K562 (cell line): ENCODE measurements at regions not wholly inside any gene's neighbourhood (a gene's known extent, or its start where the extent isn't known, plus 50 kb on each side); places are given as distances from the start of the nearest gene placed in this dataset.

Source experiments
- ATAC-seq: fragments of 200-7000 bp; cut with Tn5 transposase; 3 replicates; pipeline ENCODE4 v1.9.1; 2020; ENCODE audit warnings: moderate library complexity
- BruUV-seq: library from RNA; stranded (reverse); fragments of 400-500 nt; replicated peaks from 2 replicates; lab custom pipeline; 2021; lab: Mats Ljungman, UMichigan
- CTCF ChIA-PET: fragments of 300-600 bp; formaldehyde crosslinking; extraction: SDS; loops from one replicate; lab custom pipeline; 2021; ENCODE audit warnings: low intra/inter-chr PET ratio; lab: Yijun Ruan, JAX
- POLR2A ChIA-PET: fragments of 300-600, 350-650 bp; sonication (Branson Sonifier 250); formaldehyde crosslinking; extraction: SDS; loops from one replicate; lab custom pipeline; 2021; ENCODE audit warnings: antibody characterized with exemption, inconsistent platforms; lab: Yijun Ruan, JAX
- DNase-seq, 4 experiments: peaks; one replicate each; pipeline versions ENCODE4 v3.0.0 to v3.0.0-alpha.2; 2011 to 2018; ENCODE audit warnings: low spot score in 3 of 4, mixed read lengths in 3 of 4; ENCODE audit errors: extremely low read depth in 1 of 4
- FAIRE-seq: peaks from 2 replicates; lab custom pipeline; 2011; peaks lifted over from hg19 to GRCh38; lab: Jason Lieb, UNC
- H2AFZ ChIP-seq: 2 replicates; pipeline ENCODE4 v1.6.0; 2011; ENCODE audit warnings: low read depth, low read length, control low read depth, inconsistent platforms
- H3K27ac ChIP-seq: fragments of 200-600 bp; 3 replicates; pipeline ENCODE4 v1.8.0; 2011; ENCODE audit warnings: low read depth, mild to moderate bottlenecking, control low read depth, inconsistent platforms, low read length, moderate library complexity, mixed read lengths; ENCODE audit errors: extremely low read depth
- H3K27me3 ChIP-seq, 2 experiments: fragments of 300-600 bp in 1 of 2; 2 replicates in 1 of 2; 3 replicates in 1 of 2; pipeline versions ENCODE4 v1.6.0 to v1.8.0; 2011; ENCODE audit warnings: inconsistent platforms in 2 of 2, low read length in 2 of 2, mild to moderate bottlenecking in 1 of 2, mixed read lengths in 1 of 2, moderate library complexity in 1 of 2; ENCODE audit not compliant: control insufficient read depth in 2 of 2, insufficient read depth in 2 of 2
- H3K36me3 ChIP-seq: fragments of 300-600 bp; 3 replicates; pipeline ENCODE4 v1.8.0; 2011; ENCODE audit warnings: mild to moderate bottlenecking, low read length, inconsistent platforms; ENCODE audit not compliant: control insufficient read depth, insufficient read depth
- H3K4me1 ChIP-seq, 2 experiments: fragments of 200-600 bp in 1 of 2; replicated peaks in 1 of 2; 2 replicates in 1 of 2; 3 replicates in 1 of 2; pipeline versions ENCODE4 v1.5.1 to v1.8.0; 2011; ENCODE audit warnings: inconsistent platforms in 2 of 2, low read length in 2 of 2, mild to moderate bottlenecking in 1 of 2, mixed read lengths in 1 of 2, moderate library complexity in 1 of 2; ENCODE audit not compliant: control insufficient read depth in 2 of 2, insufficient read depth in 2 of 2
- H3K4me2 ChIP-seq: 2 replicates; pipeline ENCODE4 v1.6.1; 2011; ENCODE audit warnings: low read length, control low read depth, inconsistent platforms, mixed read lengths; ENCODE audit not compliant: insufficient read depth
- H3K4me3 ChIP-seq: fragments of 200-600 bp; sonication (generic), shearing (Covaris generic); 2 replicates; pipeline ENCODE4 v1.5.1; 2016; ENCODE audit warnings: control low read depth, inconsistent platforms
- H3K79me2 ChIP-seq: fragments of 200-600 bp; 3 replicates; pipeline ENCODE4 v1.8.0; 2011; ENCODE audit warnings: low read length, inconsistent platforms; ENCODE audit not compliant: control insufficient read depth, insufficient read depth
- H3K9ac ChIP-seq, 2 experiments: 2 replicates each; pipeline versions ENCODE4 v1.6.0 to v1.6.1; 2011; ENCODE audit warnings: low read depth in 2 of 2, low read length in 2 of 2, control low read depth in 1 of 2, inconsistent platforms in 1 of 2, mild to moderate bottlenecking in 1 of 2, mixed read lengths in 1 of 2; ENCODE audit not compliant: insufficient read depth in 1 of 2
- H3K9me1 ChIP-seq: one replicate; pipeline ENCODE4 v1.6.0; 2011; ENCODE audit warnings: inconsistent platforms, mild to moderate bottlenecking, low read length, moderate library complexity; ENCODE audit not compliant: control insufficient read depth, insufficient read depth
- H3K9me3 ChIP-seq: replicated peaks from 2 replicates; pipeline ENCODE4 v1.5.1; 2011; ENCODE audit warnings: low read depth, low read length, inconsistent platforms; ENCODE audit not compliant: control insufficient read depth, insufficient read depth
- H4K20me1 ChIP-seq: replicated peaks from 2 replicates; pipeline ENCODE4 v1.6.1; 2011; ENCODE audit warnings: low read length, inconsistent platforms, mixed read lengths; ENCODE audit not compliant: control insufficient read depth, insufficient read depth
- BACH1 ChIP-seq: fragments of 200-800 bp; sonication (Bioruptor generic); IDR thresholded peaks from 2 replicates; pipeline ENCODE4 v1.6.1; 2016; ENCODE audit warnings: missing genetic modification characterization, missing compliant biosample characterization
- CHD4 ChIP-seq: fragments of 200-600 bp; sonication (generic); IDR thresholded peaks from 3 replicates; pipeline ENCODE4 v1.6.1; 2012; ENCODE audit warnings: low read depth, mild to moderate bottlenecking, mixed read lengths, low read length, inconsistent platforms; ENCODE audit not compliant: insufficient read depth, insufficient replicate concordance, poor library complexity, severe bottlenecking
- EHMT2 ChIP-seq: fragments of 450-650 bp; IDR thresholded peaks from 2 replicates; pipeline ENCODE4 v1.6.1; 2018; ENCODE audit warnings: antibody characterized with exemption
- EP300 ChIP-seq: IDR thresholded peaks from 2 replicates; pipeline ENCODE4 v1.6.1; 2012; ENCODE audit warnings: low read length, improper control_type of control experiment
- ETV1 ChIP-seq: fragments of 450-650 bp; conservative IDR thresholded peaks from 2 replicates; pipeline ENCODE4 v1.6.1; 2016; ENCODE audit warnings: missing genetic modification characterization, control low read depth, low read depth, missing compliant biosample characterization
- FOXP1 ChIP-seq: sonication (generic); formaldehyde crosslinking; IDR thresholded peaks from 2 replicates; pipeline ENCODE4 v1.8.0; 2022; ENCODE audit warnings: mild to moderate bottlenecking, missing genetic modification reagents
- HMBOX1 ChIP-seq: sonication (generic); IDR thresholded peaks from 2 replicates; pipeline ENCODE4 v1.6.1; 2016
- KDM1A ChIP-seq, 2 experiments: fragments of 450-650 bp; IDR thresholded peaks; 2 replicates each; pipeline ENCODE4 v1.6.1; 2016; ENCODE audit warnings: mild to moderate bottlenecking in 2 of 2
- POLR2A ChIP-seq: fragments of 450-650 bp; conservative IDR thresholded peaks from 2 replicates; pipeline ENCODE4 v1.6.1; 2016
- TGIF2 ChIP-seq: sonication (generic); formaldehyde crosslinking; IDR thresholded peaks from 2 replicates; pipeline ENCODE4 v1.8.1; 2022; ENCODE audit warnings: mild to moderate bottlenecking, missing genetic modification reagents, moderate library complexity
- THRB ChIP-seq: fragments of 450-650 bp; formaldehyde crosslinking; conservative IDR thresholded peaks from 2 replicates; pipeline ENCODE4 v1.4.0; 2022; ENCODE audit warnings: mild to moderate bottlenecking, missing genetic modification characterization
- YBX1 ChIP-seq: fragments of 450-650 bp; IDR thresholded peaks from 2 replicates; pipeline ENCODE4 v1.7.1; 2016; ENCODE audit warnings: mild to moderate bottlenecking
- ZBTB11 ChIP-seq, 3 experiments: fragments of 200-800 bp in 1 of 3; fragments of 250-450 bp in 1 of 3; fragments of 450-650 bp in 1 of 3; sonication (Bioruptor Pico) in 1 of 3; sonication (Bioruptor generic) in 1 of 3; formaldehyde crosslinking in 1 of 3; IDR thresholded peaks; 2 replicates each; pipeline versions ENCODE4 v1.6.1 to v1.8.0; 2016 to 2022; ENCODE audit warnings: mild to moderate bottlenecking in 2 of 3, missing genetic modification characterization in 2 of 3, missing compliant biosample characterization in 1 of 3, moderate library complexity in 1 of 3
- ZBTB17 ChIP-seq: fragments of 450-650 bp; formaldehyde crosslinking; IDR thresholded peaks from 2 replicates; pipeline ENCODE4 v1.4.0; 2020; ENCODE audit warnings: mild to moderate bottlenecking
- ZNF24 ChIP-seq: fragments of 450-650 bp; IDR thresholded peaks from 2 replicates; pipeline ENCODE4 v1.6.1; 2016
- WGBS: fragments of 100-300 bp; shearing (Covaris generic); methylation state at CpG from one replicate; pipeline ENCODE4 v1.1.6; 2016; ENCODE audit warnings: low coverage, mixed read lengths; ENCODE audit not compliant: insufficient coverage; ENCODE audit errors: missing lambda C conversion rate; 5-methylcytosine and 5-hydroxymethylcytosine counted together
- in situ Hi-C: fragments of 300-500 bp; cut with MboI; formaldehyde crosslinking; loops from 4 replicates; pipeline ENCODE4 v1.15.0; 2018; ENCODE audit warnings: inconsistent platforms, mixed read lengths
- intact Hi-C: fragments of 100-400 bp; cut with micrococcal nuclease; formaldehyde crosslinking; loops from 2 replicates; pipeline ENCODE4 v1.14.2; 2022
- TF ChIP-seq, protein P1 (sequence below): fragments of 450-650 bp; IDR thresholded peaks from 2 replicates; pipeline ENCODE4 v1.6.1; 2016; ENCODE audit warnings: low read depth, mild to moderate bottlenecking, moderate library complexity

DNA sequence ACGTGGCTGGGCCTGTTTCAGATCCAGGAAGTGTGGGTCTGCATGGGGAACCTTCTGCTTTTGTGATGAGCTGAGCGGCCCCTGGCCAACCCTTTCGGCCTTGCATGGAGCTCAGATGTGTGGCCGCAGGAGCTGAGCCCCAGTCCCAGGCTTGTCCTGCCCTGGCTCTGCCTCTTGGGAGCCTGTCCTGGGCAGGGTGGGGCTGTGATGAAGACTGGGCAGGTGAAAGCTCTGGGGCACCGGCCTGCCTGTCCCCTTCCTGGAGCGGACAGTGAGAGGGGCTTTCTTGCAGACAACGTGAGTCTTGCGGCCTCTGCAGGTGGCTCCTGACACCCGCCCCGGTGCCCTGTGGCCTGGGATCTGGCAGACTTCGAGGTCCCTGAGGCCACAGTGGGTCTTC lies 1296.6 kb downstream of the BRD1 start:
- Histone ChIP-seq H3K4me2 (no peak overlapping the region), H3K4me1 (no peaks in the 10 kb centered on the region), H3K79me2 (no peaks in the 10 kb centered on the region), H3K4me3 (no peak overlapping the region), H3K9ac (no peak overlapping the region), H3K27me3 (no peaks in the 10 kb centered on the region; a peak in 1 of 5 replicates), H3K9me3 (no peaks in the 10 kb centered on the region), H3K9me1 (no peaks in the 10 kb centered on the region), H3K27ac (no peak overlapping the region), H4K20me1 (no peaks in the 10 kb centered on the region), H2AFZ (no peak overlapping the region), H3K36me3 (no peaks in the 10 kb centered on the region)
- ATAC-seq (no peak), FAIRE-seq (no peak), DNase-seq (no peak)
- in situ Hi-C loops (no loop called here), intact Hi-C loops (no loop called here)
- no peak for TF ChIP-seq BACH1 (tag)
- TF ChIP-seq TGIF2 (CRISPR knock-in tag) = no peak
- no peak for TF ChIP-seq ZBTB11 (CRISPR knock-in tag; IDR thresholded peaks at IDR 0.05)
- no peak for TF ChIP-seq CHD4
- no peak for TF ChIP-seq ZNF24
- no peak for TF ChIP-seq POLR2A
- no peak for TF ChIP-seq YBX1
- TF ChIP-seq EHMT2 = no peak
- TF ChIP-seq KDM1A (IDR thresholded peaks at IDR 0.05) = no peak
- TF ChIP-seq, protein P1, sequence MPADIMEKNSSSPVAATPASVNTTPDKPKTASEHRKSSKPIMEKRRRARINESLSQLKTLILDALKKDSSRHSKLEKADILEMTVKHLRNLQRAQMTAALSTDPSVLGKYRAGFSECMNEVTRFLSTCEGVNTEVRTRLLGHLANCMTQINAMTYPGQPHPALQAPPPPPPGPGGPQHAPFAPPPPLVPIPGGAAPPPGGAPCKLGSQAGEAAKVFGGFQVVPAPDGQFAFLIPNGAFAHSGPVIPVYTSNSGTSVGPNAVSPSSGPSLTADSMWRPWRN = no peak
- no peak for TF ChIP-seq ZBTB17 (CRISPR knock-in tag)
- no peak for TF ChIP-seq HMBOX1
- no peak for TF ChIP-seq EP300
- no peak for TF ChIP-seq FOXP1 (CRISPR knock-in tag)
- TF ChIP-seq ETV1 (tag) = no peak
- TF ChIP-seq THRB (CRISPR knock-in tag) = no peak
- POLR2A ChIA-PET = interaction anchor here (0.5 kb wide), 1 partner anchor 1168 kb away, joined by 4 read pairs; no protein-coding TSS in a partner anchor
- no TSS peak for BruUV-seq
- WGBS = 0% methylated on average over 7 of the region's 11 CpGs
- CTCF ChIA-PET = no interaction called here
